GM19455 (cell line): ENCODE measurements at regions not wholly inside any gene's neighbourhood (a gene's known extent, or its start where the extent isn't known, plus 50 kb on each side); places are given as distances from the start of the nearest gene placed in this dataset.
"Not testable (repeated sequence)": the region's sequence is repeated elsewhere in the genome, so short reads cannot be mapped to it uniquely, and the experiment has no call there.

Experiments used
- ATAC-seq: cut with Tn5 transposase; IDR thresholded peaks from one replicate; pipeline ENCODE4 v1.9.1; 2021; ENCODE audit not compliant: unreplicated experiment

GRCh38 chr5:67817652-67818051 lies 397.9 kb upstream of the PIK3R1 start:
- no peak for ATAC-seq

- no peak for ATAC-seq
Observed at GRCh38 chr5:67816456-67816855, 399.1 kb upstream of the PIK3R1 start.

- ATAC-seq = no peak
Observed at GRCh38 chr5:67815455-67816391, 399.8 kb upstream of the PIK3R1 start.

DNA sequence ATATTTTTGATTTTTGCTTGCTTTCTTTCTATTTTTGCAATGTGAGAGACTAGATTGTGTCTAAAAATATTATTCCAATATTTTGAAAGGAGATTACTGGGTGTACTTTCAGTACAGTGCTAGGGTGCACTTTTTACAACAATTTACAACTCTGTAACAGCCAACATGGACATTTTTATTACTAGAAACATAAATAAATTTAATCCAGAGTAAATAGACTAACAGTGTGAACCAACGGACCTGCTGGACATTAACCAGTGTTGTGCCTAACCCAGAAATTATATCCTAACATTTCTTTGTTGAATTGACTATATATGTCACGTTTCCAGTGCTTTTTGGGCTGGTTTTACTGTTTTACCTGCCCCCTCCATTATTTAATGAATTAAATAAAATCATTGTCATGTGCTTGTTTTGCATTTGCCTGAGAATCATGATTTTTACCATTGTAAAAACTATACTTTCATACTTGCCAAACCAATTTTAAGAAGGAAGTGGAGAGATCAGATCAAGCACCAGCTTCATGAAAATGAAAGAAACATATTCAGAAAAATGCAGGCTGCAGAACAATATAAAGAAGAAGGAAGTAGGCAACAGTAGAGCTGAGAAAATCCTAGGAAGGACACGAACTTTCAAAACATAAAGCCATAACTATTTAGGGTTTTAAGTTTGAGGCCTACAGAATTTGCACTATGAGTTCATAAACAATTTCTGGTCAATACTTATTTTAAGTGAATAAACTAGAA lies 400.8 kb upstream of the PIK3R1 start:
- no peak for ATAC-seq

DNA sequence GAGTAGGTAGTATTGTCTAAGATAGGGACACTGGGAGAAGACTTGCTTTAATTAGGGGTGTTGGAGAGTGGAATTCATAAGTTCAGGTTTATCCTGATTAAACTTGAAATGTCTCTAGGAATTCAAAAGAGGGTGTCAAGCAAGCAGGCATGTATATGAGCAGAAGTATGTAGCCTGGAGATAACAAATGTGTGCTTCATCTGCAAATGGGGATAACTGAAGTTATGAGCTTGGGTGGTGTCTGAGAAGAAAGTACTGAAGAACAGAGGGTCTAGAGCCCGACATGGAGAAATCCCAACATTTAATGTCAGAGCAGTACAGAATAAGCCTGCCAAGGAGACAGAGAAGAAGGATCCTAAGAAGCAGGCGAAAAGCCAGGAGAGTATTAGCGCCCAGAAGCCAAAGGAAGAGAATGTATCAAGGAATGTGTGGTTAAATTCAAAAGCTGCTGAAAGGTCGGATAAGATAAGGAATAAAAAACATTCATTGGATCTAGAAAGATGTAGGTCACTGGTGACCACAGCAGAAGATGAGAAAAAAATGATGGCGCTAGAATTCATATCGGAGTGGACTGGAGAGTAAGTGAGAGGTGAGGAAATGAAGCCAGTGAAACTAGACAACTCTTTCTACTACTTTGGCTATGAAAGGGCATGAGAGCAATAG lies 401.5 kb upstream of the PIK3R1 start:
- no peak for ATAC-seq

GRCh38 chr5:67809589-67809988 lies 406.0 kb upstream of the PIK3R1 start:
- no peak for ATAC-seq

DNA sequence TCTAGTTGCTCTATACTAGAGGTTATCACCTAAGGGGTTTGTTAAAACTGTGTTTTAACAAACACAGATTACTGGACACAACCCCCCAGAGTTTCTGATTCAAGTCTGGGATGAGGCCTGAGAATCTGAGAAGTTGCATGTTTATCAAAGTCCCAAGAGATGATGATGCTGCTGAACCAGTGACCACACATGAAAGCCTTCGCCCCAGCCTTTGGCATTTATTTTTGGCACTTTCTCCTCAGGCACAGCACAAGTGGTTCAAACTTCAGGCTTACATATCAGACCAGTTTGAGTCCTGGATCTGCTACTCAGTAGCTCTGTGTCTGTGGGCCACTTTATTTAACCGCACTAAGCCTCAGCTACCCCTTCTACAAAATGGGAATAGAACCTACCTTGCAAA lies 407.2 kb upstream of the PIK3R1 start:
- no peak for ATAC-seq

GRCh38 chr5:67807439-67807888 lies 408.1 kb upstream of the PIK3R1 start:
- ATAC-seq = no peak

DNA sequence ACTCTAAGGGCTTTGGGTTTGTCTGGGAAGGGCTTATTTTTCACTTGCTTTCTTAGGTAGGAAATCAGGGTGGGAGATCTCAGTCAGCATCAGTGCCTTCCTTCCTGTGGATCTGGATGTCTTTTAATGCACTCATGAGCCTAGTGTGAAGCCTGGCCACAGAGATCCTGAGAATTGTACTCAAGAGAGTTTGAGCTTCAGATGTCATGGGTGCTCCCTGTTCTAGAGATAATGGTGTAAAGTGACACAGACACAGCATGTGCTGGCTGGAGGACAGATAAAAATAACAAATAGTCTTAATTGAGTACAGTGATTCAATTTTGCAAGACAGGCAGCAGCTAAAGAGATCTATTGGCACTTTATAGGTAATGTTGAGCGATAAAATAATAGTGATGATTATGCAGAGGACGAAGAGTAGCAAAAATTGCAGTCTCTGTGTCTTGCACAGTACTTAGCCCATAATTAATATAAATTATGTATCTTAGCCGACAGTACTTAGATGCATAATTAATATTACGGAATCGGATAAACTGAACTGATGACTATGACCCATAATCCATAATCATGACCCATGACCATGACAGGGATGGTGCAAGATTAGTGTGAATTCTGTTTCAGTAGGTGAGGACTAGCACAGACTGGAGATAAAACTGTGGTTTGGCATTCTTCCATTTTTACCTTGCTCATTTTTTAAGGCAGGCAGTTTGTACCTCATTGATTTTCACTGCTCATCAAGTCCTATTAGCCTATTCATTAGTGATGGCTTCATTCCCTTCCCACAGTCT lies 408.7 kb upstream of the PIK3R1 start:
- ATAC-seq = no peak

DNA sequence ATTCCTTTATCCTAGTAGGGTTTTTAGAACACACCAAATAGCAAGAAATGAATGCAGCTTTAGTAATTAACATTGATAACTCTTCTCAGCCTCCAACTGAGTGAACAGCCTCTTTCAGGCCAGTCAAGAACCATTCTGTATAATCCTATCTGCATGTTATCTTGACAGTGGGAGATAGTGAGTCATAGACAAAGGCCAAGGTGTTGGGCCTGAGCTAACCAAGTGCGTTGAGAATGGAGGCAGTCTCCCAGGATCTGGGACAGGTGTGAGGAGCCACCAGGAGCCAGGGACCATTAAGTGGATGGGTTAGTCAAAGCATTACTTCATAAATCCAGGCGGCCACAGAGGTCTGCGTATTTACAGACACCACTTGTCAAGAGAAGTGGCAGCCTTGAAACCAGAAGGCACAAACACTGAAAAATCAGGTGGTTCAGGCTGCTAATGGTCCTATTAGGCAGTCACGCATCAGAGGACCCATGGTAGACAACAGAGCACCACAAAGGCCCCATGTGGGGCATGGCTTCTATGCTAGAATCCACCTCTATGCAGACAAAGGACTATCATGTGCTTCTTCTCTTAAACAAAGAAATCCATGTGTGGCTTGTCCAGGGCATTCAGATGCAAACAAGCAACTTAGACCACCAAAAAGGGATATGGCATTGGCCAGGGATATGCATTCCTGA lies 409.7 kb upstream of the PIK3R1 start:
- ATAC-seq = no peak

DNA sequence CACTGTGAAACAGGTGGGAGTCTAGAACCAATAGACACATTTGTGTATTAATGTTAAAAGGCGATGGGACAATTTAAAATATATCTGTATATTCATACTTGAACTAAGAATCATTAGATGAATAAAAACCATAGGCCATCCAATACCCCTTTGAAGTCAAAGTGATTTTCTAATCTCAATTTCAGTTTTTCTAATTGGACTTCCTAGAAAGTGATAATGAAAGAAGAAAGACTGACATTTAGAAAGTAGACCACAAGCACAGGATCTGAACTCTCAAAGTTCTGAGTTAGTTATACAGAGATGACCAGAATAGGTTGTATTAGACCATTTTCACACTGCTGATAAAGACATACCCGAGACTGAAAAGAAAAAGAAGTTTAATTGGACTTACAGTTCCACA lies 412.8 kb upstream of the PIK3R1 start:
- ATAC-seq = no peak

DNA sequence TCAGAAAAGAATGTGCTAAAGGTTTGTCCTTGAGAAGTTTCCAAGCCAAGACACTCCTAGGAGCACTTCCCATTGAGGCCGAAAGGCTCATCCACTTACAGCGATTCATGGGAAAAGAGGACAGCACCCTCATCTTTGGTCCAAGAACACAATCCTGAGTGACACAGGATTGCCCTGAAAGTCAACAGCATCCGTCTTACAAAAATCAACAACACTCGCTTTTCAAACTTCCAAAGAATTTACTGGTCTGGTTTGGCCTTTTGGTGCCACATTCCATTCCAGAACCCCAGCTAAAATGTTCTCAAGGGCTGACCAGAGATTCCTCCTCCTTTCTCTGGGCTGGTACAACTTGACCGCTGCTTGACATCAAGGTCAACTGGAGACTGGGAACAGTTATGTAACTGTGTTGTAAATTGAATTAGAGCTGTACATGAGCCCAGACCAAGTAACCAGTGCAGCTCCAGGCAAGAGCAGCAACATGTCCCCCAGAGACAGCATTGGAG lies 415.8 kb upstream of the PIK3R1 start:
- no peak for ATAC-seq

- ATAC-seq = not testable (repeated sequence)
Observed at GRCh38 chr5:67798470-67798869, 417.1 kb upstream of the PIK3R1 start.

DNA sequence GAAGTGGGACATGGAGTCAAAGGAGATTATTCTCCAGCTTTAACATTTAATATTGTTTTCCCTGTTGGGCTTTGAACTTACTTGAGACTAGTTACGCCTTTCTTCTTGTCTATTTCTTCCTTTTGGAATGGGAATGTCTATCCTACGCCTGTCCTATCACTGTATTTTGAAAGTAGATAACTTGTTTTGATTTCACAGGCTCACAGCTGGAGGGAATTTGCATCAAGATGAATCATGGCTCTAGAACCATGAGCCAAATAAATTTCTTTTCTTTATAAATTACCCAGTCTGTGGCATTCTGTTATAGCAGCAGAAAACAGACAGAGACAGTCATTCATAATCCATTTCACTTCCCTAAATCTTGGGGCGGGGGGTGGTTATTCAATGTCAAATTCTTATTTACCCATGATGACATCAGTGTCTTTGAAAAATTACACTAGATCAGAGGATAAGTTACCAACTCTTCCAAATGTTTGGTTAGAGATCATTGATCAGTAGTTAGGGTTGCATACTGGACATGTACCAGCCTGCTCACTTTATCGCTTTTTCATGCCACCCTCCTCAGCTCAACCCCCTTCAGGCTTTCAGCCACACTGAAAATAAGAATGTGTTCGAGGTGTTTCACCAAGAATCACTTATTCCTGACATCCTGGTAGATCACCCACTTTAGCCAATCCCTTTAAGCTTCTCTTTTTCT lies 419.6 kb upstream of the PIK3R1 start:
- ATAC-seq = no peak

GRCh38 chr5:67793966-67794365 lies 421.6 kb upstream of the PIK3R1 start:
- no peak for ATAC-seq

DNA sequence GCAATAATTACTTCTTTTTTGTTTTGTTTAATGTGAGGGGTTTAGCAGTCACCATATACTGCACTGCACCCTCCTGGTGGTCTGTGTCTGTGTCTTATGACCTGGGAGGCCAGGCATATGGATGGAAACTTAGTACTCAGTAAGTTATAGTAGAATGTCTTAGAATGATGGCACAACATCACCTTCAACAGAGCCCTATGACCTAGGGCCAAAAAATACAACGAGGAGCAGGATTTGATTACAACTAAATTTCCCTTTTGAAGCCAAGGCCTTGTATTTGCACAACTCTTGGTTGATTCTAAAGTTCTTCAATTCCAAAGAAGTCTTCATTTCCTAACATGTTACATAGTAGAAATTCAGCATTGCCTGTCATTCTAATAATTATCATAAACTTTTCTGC lies 422.1 kb upstream of the PIK3R1 start:
- no peak for ATAC-seq

GRCh38 chr5:67792891-67793290 lies 422.7 kb upstream of the PIK3R1 start:
- ATAC-seq = no peak

DNA sequence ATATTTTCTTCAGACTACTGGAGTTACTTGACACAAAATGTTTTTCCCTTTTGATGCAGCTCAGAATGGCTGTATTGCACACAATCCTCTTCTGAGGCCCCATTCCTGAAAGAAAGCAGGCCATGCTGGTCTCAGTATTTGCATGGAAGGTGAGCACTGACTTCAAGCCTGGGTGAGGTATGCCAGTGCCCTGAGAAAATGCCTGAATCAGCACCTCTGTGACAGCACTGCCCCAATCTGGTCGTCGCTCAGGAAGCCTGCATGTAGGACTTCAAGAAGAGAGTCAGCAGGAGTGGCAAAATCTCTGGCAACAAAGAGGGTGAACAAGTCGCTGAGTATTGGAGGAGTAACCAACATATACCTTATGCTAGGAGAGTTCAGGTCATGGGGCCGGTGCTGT lies 425.2 kb upstream of the PIK3R1 start:
- no peak for ATAC-seq

DNA sequence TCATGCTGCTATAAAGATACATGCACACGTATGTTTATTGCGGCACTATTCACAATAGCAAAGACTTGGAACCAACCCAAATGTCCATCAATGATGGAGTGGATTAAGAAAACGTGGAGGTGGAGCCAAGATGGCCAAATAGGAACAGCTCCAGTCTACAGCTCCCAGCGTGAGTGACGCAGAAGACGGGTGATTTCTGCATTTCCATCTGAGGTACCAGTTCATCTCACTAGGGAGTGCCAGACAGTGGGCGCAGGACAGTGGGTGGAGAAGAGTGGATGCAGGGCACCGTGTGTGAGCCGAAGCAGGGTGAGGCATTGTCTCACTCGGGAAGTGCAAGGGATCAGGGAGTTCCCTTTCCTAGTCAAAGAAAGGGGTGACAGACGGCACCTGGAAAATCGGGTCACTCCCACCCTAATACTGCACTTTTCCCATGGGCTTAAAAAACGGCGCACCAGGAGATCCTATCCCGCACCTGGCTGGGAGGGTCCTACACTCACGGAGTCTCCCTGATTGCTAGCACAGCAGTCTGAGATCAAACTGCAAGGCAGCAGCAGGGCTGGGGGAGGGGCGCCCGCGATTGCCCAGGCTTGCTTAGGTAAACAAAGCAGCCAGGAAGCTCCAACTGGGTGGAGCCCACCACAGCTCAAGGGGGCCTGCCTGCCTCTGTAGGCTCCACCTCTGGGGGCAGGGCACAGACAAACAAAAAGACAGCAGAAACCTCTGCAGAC lies 435.5 kb upstream of the PIK3R1 start:
- ATAC-seq = not testable (repeated sequence)
